HEK293 (cell line): ENCODE measurements at regions not wholly inside any gene's neighbourhood (a gene's known extent, or its start where the extent isn't known, plus 50 kb on each side); places are given as distances from the start of the nearest gene placed in this dataset.

Experiments
- CTCF ChIA-PET: fragments of 350-600 bp; formaldehyde crosslinking; extraction: SDS; loops from one replicate; lab custom pipeline; 2021; ENCODE audit warnings: antibody characterized with exemption; lab: Yijun Ruan, JAX
- POLR2A ChIA-PET: fragments of 300-600 bp; formaldehyde crosslinking; extraction: SDS; loops from one replicate; lab custom pipeline; 2020; ENCODE audit warnings: antibody characterized with exemption, inconsistent platforms; lab: Yijun Ruan, JAX
- H3K27ac ChIP-seq: fragments of 200-500 bp; sonication (Bioruptor generic); 2 replicates; pipeline ENCODE4 v1.5.1; 2014; ENCODE audit warnings: low read depth, low read length, control low read depth, inconsistent platforms; ENCODE audit errors: extremely low read depth
- H3K36me3 ChIP-seq, 2 experiments: fragments of 200-500 bp in 1 of 2; sonication (Bioruptor generic) in 1 of 2; 1 replicate in 1 of 2; 2 replicates in 1 of 2; pipeline ENCODE4 v1.5.1; 2014 to 2017; ENCODE audit warnings: inconsistent platforms in 2 of 2, low read length in 2 of 2; ENCODE audit not compliant: control insufficient read depth in 2 of 2, insufficient read depth in 1 of 2
- H3K4me1 ChIP-seq: fragments of 200-500 bp; sonication (Bioruptor generic); 2 replicates; pipeline ENCODE4 v1.5.1; 2014; ENCODE audit warnings: mild to moderate bottlenecking, low read length, inconsistent platforms; ENCODE audit not compliant: control insufficient read depth, insufficient read depth
- H3K4me3 ChIP-seq: 2 replicates; pipeline ENCODE4 v1.5.1; 2011; ENCODE audit warnings: low read depth, mild to moderate bottlenecking, control low read depth, low read length, moderate library complexity
- H3K9me3 ChIP-seq: fragments of 200-500 bp; sonication (Bioruptor generic); 2 replicates; pipeline ENCODE4 v1.5.1; 2014; ENCODE audit warnings: low read depth, low read length, inconsistent platforms; ENCODE audit not compliant: control insufficient read depth, insufficient read depth
- FEZF1 ChIP-seq: fragments of 450-650 bp; formaldehyde crosslinking; IDR thresholded peaks from 2 replicates; pipeline ENCODE4 v1.5.1; 2016; ENCODE audit warnings: missing biosample characterization, missing genetic modification characterization
- KLF8 ChIP-seq: fragments of 450-650 bp; formaldehyde crosslinking; IDR thresholded peaks from 2 replicates; pipeline ENCODE4 v1.5.1; 2016; ENCODE audit warnings: missing biosample characterization, missing genetic modification characterization
- MYNN ChIP-seq: fragments of 450-650 bp; formaldehyde crosslinking; IDR thresholded peaks from 2 replicates; pipeline ENCODE4 v1.5.1; 2016; ENCODE audit warnings: missing biosample characterization, missing genetic modification characterization, borderline replicate concordance
- OSR2 ChIP-seq: fragments of 450-650 bp; formaldehyde crosslinking; IDR thresholded peaks from 2 replicates; pipeline ENCODE4 v1.5.1; 2016; ENCODE audit warnings: missing biosample characterization, missing genetic modification characterization
- PRDM10 ChIP-seq: fragments of 450-650 bp; formaldehyde crosslinking; IDR thresholded peaks from 2 replicates; pipeline ENCODE4 v1.5.1; 2016; ENCODE audit warnings: missing biosample characterization, missing genetic modification characterization
- SALL2 ChIP-seq: fragments of 450-650 bp; formaldehyde crosslinking; IDR thresholded peaks from 2 replicates; pipeline ENCODE4 v1.5.0; 2017; ENCODE audit warnings: missing biosample characterization, mild to moderate bottlenecking, missing genetic modification characterization, borderline replicate concordance
- SP3 ChIP-seq: fragments of 450-650 bp; formaldehyde crosslinking; IDR thresholded peaks from 2 replicates; pipeline ENCODE4 v1.5.1; 2016; ENCODE audit warnings: missing biosample characterization, missing genetic modification characterization
- TCF7L2 ChIP-seq: IDR thresholded peaks from 2 replicates; pipeline ENCODE4 v1.6.1; 2011; ENCODE audit warnings: low read depth, mild to moderate bottlenecking, inconsistent platforms, low read length, moderate library complexity, borderline replicate concordance
- ZBTB17 ChIP-seq: fragments of 450-650 bp; formaldehyde crosslinking; IDR thresholded peaks from 2 replicates; pipeline ENCODE4 v1.5.1; 2016; ENCODE audit warnings: missing biosample characterization, missing genetic modification characterization
- ZBTB48 ChIP-seq: fragments of 450-650 bp; formaldehyde crosslinking; IDR thresholded peaks from 2 replicates; pipeline ENCODE4 v1.5.1; 2016; ENCODE audit warnings: missing biosample characterization, missing genetic modification characterization
- ZFP69B ChIP-seq: fragments of 450-650 bp; formaldehyde crosslinking; IDR thresholded peaks from 2 replicates; pipeline ENCODE4 v1.5.1; 2016; ENCODE audit warnings: missing biosample characterization, missing genetic modification characterization
- ZNF133 ChIP-seq: fragments of 450-650 bp; formaldehyde crosslinking; IDR thresholded peaks from 2 replicates; pipeline ENCODE4 v1.5.1; 2016; ENCODE audit warnings: missing biosample characterization, missing genetic modification characterization
- ZNF202 ChIP-seq: fragments of 450-650 bp; formaldehyde crosslinking; IDR thresholded peaks from 2 replicates; pipeline ENCODE4 v1.5.1; 2016; ENCODE audit warnings: missing biosample characterization, missing genetic modification characterization, borderline replicate concordance
- ZNF292 ChIP-seq: fragments of 450-650 bp; formaldehyde crosslinking; IDR thresholded peaks from 2 replicates; pipeline ENCODE4 v1.5.1; 2016; ENCODE audit warnings: low read depth, missing biosample characterization, missing genetic modification characterization, borderline replicate concordance
- ZNF324 ChIP-seq: fragments of 450-650 bp; formaldehyde crosslinking; IDR thresholded peaks from 2 replicates; pipeline ENCODE4 v1.5.1; 2016; ENCODE audit warnings: missing biosample characterization, missing genetic modification characterization
- ZNF416 ChIP-seq: fragments of 450-650 bp; formaldehyde crosslinking; IDR thresholded peaks from 2 replicates; pipeline ENCODE4 v1.5.1; 2016; ENCODE audit warnings: missing biosample characterization, missing genetic modification characterization
- ZNF514 ChIP-seq: fragments of 450-650 bp; formaldehyde crosslinking; IDR thresholded peaks from 2 replicates; pipeline ENCODE4 v1.5.1; 2016; ENCODE audit warnings: missing biosample characterization, missing genetic modification characterization
- ZNF654 ChIP-seq: fragments of 450-650 bp; formaldehyde crosslinking; IDR thresholded peaks from 2 replicates; pipeline ENCODE4 v1.5.1; 2016; ENCODE audit warnings: low read depth, missing biosample characterization, missing genetic modification characterization
- ZNF843 ChIP-seq: fragments of 450-650 bp; formaldehyde crosslinking; IDR thresholded peaks from 2 replicates; pipeline ENCODE4 v1.5.1; 2016; ENCODE audit warnings: missing biosample characterization, missing genetic modification characterization
- TF ChIP-seq, protein P1 (sequence below): fragments of 450-650 bp; formaldehyde crosslinking; IDR thresholded peaks from 2 replicates; pipeline ENCODE4 v1.5.1; 2016; ENCODE audit warnings: missing biosample characterization, missing genetic modification characterization
- TF ChIP-seq, protein P2 (sequence below): fragments of 450-650 bp; IDR thresholded peaks from 2 replicates; pipeline ENCODE4 v1.5.1; 2018; ENCODE audit warnings: missing biosample characterization, missing genetic modification characterization
- TF ChIP-seq, protein P3 (sequence below): fragments of 450-650 bp; formaldehyde crosslinking; IDR thresholded peaks from 2 replicates; pipeline ENCODE4 v1.5.1; 2016; ENCODE audit warnings: missing biosample characterization, missing genetic modification characterization
- TF ChIP-seq, protein P4 (sequence below): fragments of 450-650 bp; formaldehyde crosslinking; IDR thresholded peaks from 2 replicates; pipeline ENCODE4 v1.5.1; 2017; ENCODE audit warnings: missing biosample characterization, missing genetic modification characterization

GRCh38 chr4:41426539-41426938 lies 111.4 kb upstream of the LIMCH1 start (continued):
- TF ChIP-seq, protein P1, sequence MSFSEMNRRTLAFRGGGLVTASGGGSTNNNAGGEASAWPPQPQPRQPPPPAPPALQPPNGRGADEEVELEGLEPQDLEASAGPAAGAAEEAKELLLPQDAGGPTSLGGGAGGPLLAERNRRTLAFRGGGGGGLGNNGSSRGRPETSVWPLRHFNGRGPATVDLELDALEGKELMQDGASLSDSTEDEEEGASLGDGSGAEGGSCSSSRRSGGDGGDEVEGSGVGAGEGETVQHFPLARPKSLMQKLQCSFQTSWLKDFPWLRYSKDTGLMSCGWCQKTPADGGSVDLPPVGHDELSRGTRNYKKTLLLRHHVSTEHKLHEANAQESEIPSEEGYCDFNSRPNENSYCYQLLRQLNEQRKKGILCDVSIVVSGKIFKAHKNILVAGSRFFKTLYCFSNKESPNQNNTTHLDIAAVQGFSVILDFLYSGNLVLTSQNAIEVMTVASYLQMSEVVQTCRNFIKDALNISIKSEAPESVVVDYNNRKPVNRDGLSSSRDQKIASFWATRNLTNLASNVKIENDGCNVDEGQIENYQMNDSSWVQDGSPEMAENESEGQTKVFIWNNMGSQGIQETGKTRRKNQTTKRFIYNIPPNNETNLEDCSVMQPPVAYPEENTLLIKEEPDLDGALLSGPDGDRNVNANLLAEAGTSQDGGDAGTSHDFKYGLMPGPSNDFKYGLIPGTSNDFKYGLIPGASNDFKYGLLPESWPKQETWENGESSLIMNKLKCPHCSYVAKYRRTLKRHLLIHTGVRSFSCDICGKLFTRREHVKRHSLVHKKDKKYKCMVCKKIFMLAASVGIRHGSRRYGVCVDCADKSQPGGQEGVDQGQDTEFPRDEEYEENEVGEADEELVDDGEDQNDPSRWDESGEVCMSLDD, result no peak
- TF ChIP-seq SALL2 (tag by site-specific recombination), result no peak
- no peak for TF ChIP-seq ZNF654 (tag by site-specific recombination)
- TF ChIP-seq ZNF133 (tag by site-specific recombination), result no peak
- TF ChIP-seq ZNF416 (tag by site-specific recombination), result no peak
- no peak for TF ChIP-seq KLF8
- TF ChIP-seq ZBTB48 (tag by site-specific recombination), result no peak
- no peak for TF ChIP-seq ZBTB17
- TF ChIP-seq, protein P2, sequence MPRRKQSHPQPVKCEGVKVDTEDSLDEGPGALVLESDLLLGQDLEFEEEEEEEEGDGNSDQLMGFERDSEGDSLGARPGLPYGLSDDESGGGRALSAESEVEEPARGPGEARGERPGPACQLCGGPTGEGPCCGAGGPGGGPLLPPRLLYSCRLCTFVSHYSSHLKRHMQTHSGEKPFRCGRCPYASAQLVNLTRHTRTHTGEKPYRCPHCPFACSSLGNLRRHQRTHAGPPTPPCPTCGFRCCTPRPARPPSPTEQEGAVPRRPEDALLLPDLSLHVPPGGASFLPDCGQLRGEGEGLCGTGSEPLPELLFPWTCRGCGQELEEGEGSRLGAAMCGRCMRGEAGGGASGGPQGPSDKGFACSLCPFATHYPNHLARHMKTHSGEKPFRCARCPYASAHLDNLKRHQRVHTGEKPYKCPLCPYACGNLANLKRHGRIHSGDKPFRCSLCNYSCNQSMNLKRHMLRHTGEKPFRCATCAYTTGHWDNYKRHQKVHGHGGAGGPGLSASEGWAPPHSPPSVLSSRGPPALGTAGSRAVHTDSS (tag by site-specific recombination), result no peak
- TF ChIP-seq, all 188 proteins: peak for 0

- Histone ChIP-seq H3K4me1 (peaks cover 5% of the 10 kb centered on the region), H3K4me3 (no peak overlapping the region), H3K36me3 (no peaks in the 10 kb centered on the region), H3K9me3 (no peaks in the 10 kb centered on the region), H3K27ac (peak overlapping the region; percentile 24; the same call in 1 of the 2 replicates)
- ChIA-PET POLR2A (no interaction called here), CTCF (no interaction called here)
- TF ChIP-seq, protein P3, sequence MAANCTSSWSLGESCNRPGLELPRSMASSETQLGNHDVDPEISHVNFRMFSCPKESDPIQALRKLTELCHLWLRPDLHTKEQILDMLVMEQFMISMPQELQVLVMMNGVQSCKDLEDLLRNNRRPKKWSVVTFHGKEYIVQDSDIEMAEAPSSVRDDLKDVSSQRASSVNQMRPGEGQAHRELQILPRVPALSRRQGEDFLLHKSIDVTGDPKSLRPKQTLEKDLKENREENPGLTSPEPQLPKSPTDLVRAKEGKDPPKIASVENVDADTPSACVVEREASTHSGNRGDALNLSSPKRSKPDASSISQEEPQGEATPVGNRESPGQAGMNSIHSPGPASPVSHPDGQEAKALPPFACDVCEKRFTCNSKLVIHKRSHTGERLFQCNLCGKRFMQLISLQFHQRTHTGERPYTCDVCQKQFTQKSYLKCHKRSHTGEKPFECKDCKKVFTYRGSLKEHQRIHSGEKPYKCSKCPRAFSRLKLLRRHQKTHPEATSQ (tag by site-specific recombination), result no peak
- TF ChIP-seq ZNF514 (tag by site-specific recombination) (no peak), MYNN (tag by site-specific recombination) (no peak), OSR2 (tag by site-specific recombination) (peak; percentile 16; the same call in 1 of the 2 replicates), ZNF202 (tag by site-specific recombination) (no peak), ZNF324 (tag by site-specific recombination) (no peak), FEZF1 (tag by site-specific recombination) (peak; percentile 59), ZFP69B (tag by site-specific recombination) (no peak), PRDM10 (tag by site-specific recombination) (peak; percentile 25; the same call in 1 of the 2 replicates), TCF7L2 (peak; percentile 96; the same call in 1 of the 2 replicates), SP3 (tag by site-specific recombination) (no peak), ZNF292 (tag by site-specific recombination) (no peak), ZNF843 (peak; percentile 35; the same call in 1 of the 2 replicates)
- TF ChIP-seq, protein P4, sequence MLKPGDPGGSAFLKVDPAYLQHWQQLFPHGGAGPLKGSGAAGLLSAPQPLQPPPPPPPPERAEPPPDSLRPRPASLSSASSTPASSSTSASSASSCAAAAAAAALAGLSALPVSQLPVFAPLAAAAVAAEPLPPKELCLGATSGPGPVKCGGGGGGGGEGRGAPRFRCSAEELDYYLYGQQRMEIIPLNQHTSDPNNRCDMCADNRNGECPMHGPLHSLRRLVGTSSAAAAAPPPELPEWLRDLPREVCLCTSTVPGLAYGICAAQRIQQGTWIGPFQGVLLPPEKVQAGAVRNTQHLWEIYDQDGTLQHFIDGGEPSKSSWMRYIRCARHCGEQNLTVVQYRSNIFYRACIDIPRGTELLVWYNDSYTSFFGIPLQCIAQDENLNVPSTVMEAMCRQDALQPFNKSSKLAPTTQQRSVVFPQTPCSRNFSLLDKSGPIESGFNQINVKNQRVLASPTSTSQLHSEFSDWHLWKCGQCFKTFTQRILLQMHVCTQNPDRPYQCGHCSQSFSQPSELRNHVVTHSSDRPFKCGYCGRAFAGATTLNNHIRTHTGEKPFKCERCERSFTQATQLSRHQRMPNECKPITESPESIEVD (tag by site-specific recombination), result no peak
Measured at GRCh38 chr4:41427306-41427882, 110.6 kb upstream of the LIMCH1 start.
